HCT116 (cell line): ENCODE measurements at regions not wholly inside any gene's neighbourhood (a gene's known extent, or its start where the extent isn't known, plus 50 kb on each side); places are given as distances from the start of the nearest gene placed in this dataset.

ENCODE experiments used
- ATAC-seq: fragments of 200-7000 bp; cut with Tn5 transposase; 2 replicates; pipeline ENCODE4 v1.9.1; 2020; ENCODE audit warnings: mild to moderate bottlenecking, moderate library complexity
- BruUV-seq: library from RNA; stranded (reverse); fragments of 400-500 nt; replicated peaks from 2 replicates; lab custom pipeline; 2021; lab: Mats Ljungman, UMichigan
- CTCF ChIA-PET: fragments of 300-600 bp; sonication (Branson Sonifier 250); formaldehyde crosslinking; loops from one replicate; lab custom pipeline; 2021; ENCODE audit warnings: antibody characterized with exemption; lab: Charles Lee
- POLR2A ChIA-PET: fragments of 300-600, 350-600 bp; sonication (Branson Sonifier 250); formaldehyde crosslinking; loops from one replicate; lab custom pipeline; 2021; ENCODE audit warnings: antibody characterized with exemption; lab: Charles Lee
- RAD21 ChIA-PET, 2 experiments: fragments of 300-600 bp; sonication (Branson Sonifier 250); formaldehyde crosslinking; loops; one replicate each; lab custom pipeline; 2023; ENCODE audit warnings: low total read pairs in 2 of 2; ENCODE audit not compliant: uncharacterized antibody in 2 of 2, unreplicated experiment in 2 of 2, low non-redundant PET in 1 of 2; lab: Charles Lee
- DNase-seq: peaks from one replicate; pipeline ENCODE4 v3.0.0-alpha.2; 2010; ENCODE audit warnings: low read depth, low spot score
- H2AFZ ChIP-seq: fragments of 200-600 bp; shearing (Covaris generic), sonication (generic); 2 replicates; pipeline ENCODE4 v1.6.1; 2017; ENCODE audit warnings: low read depth, mixed run types, mixed read lengths, antibody characterized with exemption, low read length; ENCODE audit not compliant: poor library complexity, severe bottlenecking
- H3K27ac ChIP-seq: 2 replicates; pipeline ENCODE4 v1.5.1; 2012; ENCODE audit warnings: low read depth, low read length
- H3K27me3 ChIP-seq: fragments of 200-600 bp; sonication (generic); 2 replicates; pipeline ENCODE4 v1.6.1; 2016; ENCODE audit warnings: mixed run types, low read length, mixed read lengths; ENCODE audit not compliant: insufficient read depth
- H3K36me3 ChIP-seq, 2 experiments: fragments of 200-500 bp in 1 of 2; fragments of 200-600 bp in 1 of 2; sonication (Bioruptor generic) in 1 of 2; sonication (generic) in 1 of 2; 2 replicates each; pipeline versions ENCODE4 v1.5.1 to v1.6.1; 2014 to 2016; ENCODE audit warnings: low read length in 2 of 2, inconsistent platforms in 1 of 2, mixed read lengths in 1 of 2, mixed run types in 1 of 2; ENCODE audit not compliant: insufficient read depth in 2 of 2, control insufficient read depth in 1 of 2
- H3K4me1 ChIP-seq, 2 experiments: fragments of 200-600 bp in 1 of 2; sonication (generic) in 1 of 2; 2 replicates each; pipeline versions ENCODE4 v1.5.1 to v1.6.1; 2012 to 2017; ENCODE audit warnings: low read length in 2 of 2, inconsistent platforms in 1 of 2, mild to moderate bottlenecking in 1 of 2, mixed read lengths in 1 of 2, mixed run types in 1 of 2, moderate library complexity in 1 of 2; ENCODE audit not compliant: insufficient read depth in 2 of 2, control insufficient read depth in 1 of 2
- H3K4me2 ChIP-seq: fragments of 200-600 bp; sonication (generic); 2 replicates; pipeline ENCODE4 v1.6.1; 2017; ENCODE audit warnings: mixed run types, low read length, mixed read lengths
- H3K4me3 ChIP-seq, 2 experiments: fragments of 200-600 bp in 1 of 2; sonication (generic) in 1 of 2; replicated peaks in 1 of 2; 2 replicates each; pipeline ENCODE4 v1.5.1; 2011 to 2016; ENCODE audit warnings: low read length in 2 of 2, control low read depth in 1 of 2, low read depth in 1 of 2, mild to moderate bottlenecking in 1 of 2, mixed read lengths in 1 of 2, mixed run types in 1 of 2
- H3K79me2 ChIP-seq: fragments of 200-600 bp; sonication (generic); 2 replicates; pipeline ENCODE4 v1.6.1; 2017; ENCODE audit warnings: mild to moderate bottlenecking, mixed run types, low read length, moderate library complexity, mixed read lengths; ENCODE audit not compliant: insufficient read depth
- H3K9ac ChIP-seq: fragments of 200-600 bp; sonication (generic); 2 replicates; pipeline ENCODE4 v1.6.1; 2016; ENCODE audit warnings: low read length, mixed read lengths
- H3K9me2 ChIP-seq: fragments of 200-600 bp; sonication (generic), shearing (Covaris generic); 2 replicates; pipeline ENCODE4 v1.6.1; 2017; ENCODE audit warnings: mixed run types, mild to moderate bottlenecking, moderate library complexity; ENCODE audit not compliant: insufficient read depth
- H3K9me3 ChIP-seq, 2 experiments: fragments of 200-500 bp in 1 of 2; fragments of 200-600 bp in 1 of 2; sonication (Bioruptor generic) in 1 of 2; sonication (generic) in 1 of 2; 2 replicates each; pipeline ENCODE4 v1.6.1; 2014 to 2017; ENCODE audit warnings: low read length in 2 of 2, mixed read lengths in 2 of 2, inconsistent platforms in 1 of 2, low read depth in 1 of 2, mild to moderate bottlenecking in 1 of 2, mixed run types in 1 of 2, moderate library complexity in 1 of 2; ENCODE audit not compliant: control insufficient read depth in 1 of 2, insufficient read depth in 1 of 2
- H4K20me1 ChIP-seq: fragments of 200-600 bp; sonication (generic), shearing (Covaris generic); 2 replicates; pipeline ENCODE4 v1.6.1; 2017; ENCODE audit warnings: mixed run types, mild to moderate bottlenecking, moderate library complexity; ENCODE audit not compliant: insufficient read depth
- CBX3 ChIP-seq: IDR thresholded peaks from 2 replicates; pipeline ENCODE4 v1.6.1; 2012; ENCODE audit warnings: low read depth
- ELF1 ChIP-seq: IDR thresholded peaks from 2 replicates; pipeline ENCODE4 v1.6.1; 2012; ENCODE audit warnings: low read depth, borderline replicate concordance
- EZH2phosphoT487 ChIP-seq: fragments of 200-600 bp; IDR thresholded peaks from 2 replicates; pipeline ENCODE4 v1.6.1; 2018; ENCODE audit warnings: antibody characterized with exemption, borderline replicate concordance
- JUND ChIP-seq: IDR thresholded peaks from 2 replicates; pipeline ENCODE4 v1.6.1; 2012
- POLR2A ChIP-seq: IDR thresholded peaks from 2 replicates; pipeline ENCODE4 v1.7.0; 2011; ENCODE audit warnings: borderline replicate concordance; ENCODE audit not compliant: insufficient read depth, insufficient read length; ENCODE audit errors: extremely low read depth
- POLR2AphosphoS5 ChIP-seq: IDR thresholded peaks from 2 replicates; pipeline ENCODE4 v1.6.1; 2011; ENCODE audit warnings: mild to moderate bottlenecking, low read depth, low read length, moderate library complexity
- RAD21 ChIP-seq: IDR thresholded peaks from 2 replicates; pipeline ENCODE4 v1.6.1; 2012; ENCODE audit warnings: low read depth, mild to moderate bottlenecking
- SP1 ChIP-seq: IDR thresholded peaks from 2 replicates; pipeline ENCODE4 v1.6.1; 2012; ENCODE audit warnings: low read depth
- intact Hi-C: fragments of 100-400 bp; cut with micrococcal nuclease; formaldehyde crosslinking; loops from 2 replicates; pipeline ENCODE4 v1.10.0; 2022
- TF ChIP-seq, protein P1 (sequence below), 3 experiments: fragments of 200-600 bp in 1 of 3; sonication (generic) in 1 of 3; IDR thresholded peaks in 2 of 3; conservative IDR thresholded peaks in 1 of 3; 2 replicates each; pipeline ENCODE4 v1.5.1; 2012 to 2017; ENCODE audit warnings: low read depth in 2 of 3, low read length in 2 of 3, antibody characterized with exemption in 1 of 3, borderline replicate concordance in 1 of 3, control low read depth in 1 of 3, mild to moderate bottlenecking in 1 of 3, mixed read lengths in 1 of 3, mixed run types in 1 of 3, moderate library complexity in 1 of 3; ENCODE audit not compliant: insufficient read depth in 1 of 3
- TF ChIP-seq, protein P2 (sequence below): IDR thresholded peaks from 2 replicates; pipeline ENCODE4 v1.6.1; 2012

DNA sequence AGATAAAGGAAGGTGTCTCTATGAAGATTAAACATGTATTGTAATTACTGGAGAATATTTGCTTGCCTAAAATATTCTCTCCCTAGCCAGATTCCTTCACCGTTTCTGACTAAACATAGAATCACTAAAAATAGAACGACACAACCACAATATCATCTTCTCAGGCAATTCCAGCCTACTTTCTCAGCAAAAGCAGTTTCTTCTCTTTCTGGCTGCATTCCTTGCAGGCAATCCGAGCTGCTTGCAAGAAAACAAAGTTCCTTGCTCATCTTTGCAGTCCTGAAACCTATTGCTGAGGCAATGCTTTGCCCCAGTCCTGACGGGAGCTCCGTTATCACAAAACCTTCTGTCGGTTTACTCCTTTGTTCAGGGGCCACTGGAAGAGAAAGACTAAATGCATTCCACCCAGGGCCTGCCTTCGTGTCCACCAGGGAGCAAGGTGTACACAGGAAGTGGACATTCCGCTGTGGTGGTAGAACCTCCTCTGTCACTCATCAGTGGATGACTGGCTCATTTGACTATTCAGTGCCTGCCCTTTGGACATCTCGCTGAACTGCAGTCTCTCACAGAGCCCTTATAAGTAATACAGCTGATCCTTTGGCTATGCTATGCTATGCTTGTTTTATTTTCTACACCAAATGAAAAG, 239.2 kb upstream of the DOK6 start:
- ChIA-PET RAD21 (no interaction called here), CTCF (no interaction called here), POLR2A (no interaction called here)
- Histone ChIP-seq H3K9ac (no peak overlapping the region), H3K27ac (no peak overlapping the region), H2AFZ (no peak overlapping the region), H3K9me2 (no peaks in the 10 kb centered on the region), H3K4me3 (no peak overlapping the region), H3K36me3 (no peaks in the 10 kb centered on the region), H4K20me1 (no peaks in the 10 kb centered on the region), H3K4me2 (no peak overlapping the region), H3K27me3 (no peaks in the 10 kb centered on the region), H3K79me2 (no peaks in the 10 kb centered on the region), H3K9me3 (no peaks in the 10 kb centered on the region), H3K4me1 (no peaks in the 10 kb centered on the region)
- BruUV-seq, result no TSS peak
- intact Hi-C loops, result no loop called here
- DNase-seq (no peak), ATAC-seq (no peak)
- TF ChIP-seq EZH2phosphoT487 (no peak), RAD21 (no peak), POLR2AphosphoS5 (no peak), POLR2A (no peak), ELF1 (no peak), SP1 (no peak), CBX3 (no peak), JUND (no peak)
- TF ChIP-seq, protein P1, sequence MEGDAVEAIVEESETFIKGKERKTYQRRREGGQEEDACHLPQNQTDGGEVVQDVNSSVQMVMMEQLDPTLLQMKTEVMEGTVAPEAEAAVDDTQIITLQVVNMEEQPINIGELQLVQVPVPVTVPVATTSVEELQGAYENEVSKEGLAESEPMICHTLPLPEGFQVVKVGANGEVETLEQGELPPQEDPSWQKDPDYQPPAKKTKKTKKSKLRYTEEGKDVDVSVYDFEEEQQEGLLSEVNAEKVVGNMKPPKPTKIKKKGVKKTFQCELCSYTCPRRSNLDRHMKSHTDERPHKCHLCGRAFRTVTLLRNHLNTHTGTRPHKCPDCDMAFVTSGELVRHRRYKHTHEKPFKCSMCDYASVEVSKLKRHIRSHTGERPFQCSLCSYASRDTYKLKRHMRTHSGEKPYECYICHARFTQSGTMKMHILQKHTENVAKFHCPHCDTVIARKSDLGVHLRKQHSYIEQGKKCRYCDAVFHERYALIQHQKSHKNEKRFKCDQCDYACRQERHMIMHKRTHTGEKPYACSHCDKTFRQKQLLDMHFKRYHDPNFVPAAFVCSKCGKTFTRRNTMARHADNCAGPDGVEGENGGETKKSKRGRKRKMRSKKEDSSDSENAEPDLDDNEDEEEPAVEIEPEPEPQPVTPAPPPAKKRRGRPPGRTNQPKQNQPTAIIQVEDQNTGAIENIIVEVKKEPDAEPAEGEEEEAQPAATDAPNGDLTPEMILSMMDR (IDR thresholded peaks at IDR 0.05 in 2 of 3, conservative IDR thresholded peaks at IDR 0.05 in 1 of 3; ENCODE audit: borderline replicate concordance in 1 of 3, insufficient read depth in 1 of 3, low read depth in 2 of 3, low read length in 2 of 3), result no peak
- TF ChIP-seq, protein P2, sequence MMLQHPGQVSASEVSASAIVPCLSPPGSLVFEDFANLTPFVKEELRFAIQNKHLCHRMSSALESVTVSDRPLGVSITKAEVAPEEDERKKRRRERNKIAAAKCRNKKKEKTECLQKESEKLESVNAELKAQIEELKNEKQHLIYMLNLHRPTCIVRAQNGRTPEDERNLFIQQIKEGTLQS, result no peak
